ENCODE measurements at regions not wholly inside any gene's neighbourhood (a gene's known extent, or its start where the extent isn't known, plus 50 kb on each side); places are given as distances from the start of the nearest gene placed in this dataset.

GRCh38 chr16:11420895-11421294, 75.6 kb downstream of the RMI2 start:
- peaks cover 0 to 2% of the 10 kb centered on the region in 2 donors for H3K27me3 Mint-ChIP-seq
- POLR2A ChIA-PET: no interaction called here
- CTCF ChIA-PET: interaction anchor here (0.7 kb wide), 1 partner anchor 28 kb away, joined by 3 read pairs; no protein-coding TSS in a partner anchor

GRCh38 chr16:11422381-11423314, 77.4 kb downstream of the RMI2 start:
- POLR2A ChIA-PET: no interaction called here
- Mint-ChIP-seq H3K36me3 (no peaks in the 10 kb centered on the region), H3K9me3 (peaks cover 0 to 2% (median 0%) of the 10 kb centered on the region in 5 donors), H3K27ac (peak overlapping the region in 2 of 8 donors; percentile 30 to 85), H3K4me1 (no peaks in the 10 kb centered on the region), H3K4me3 (no peak overlapping the region), H3K27me3 (no peaks in the 10 kb centered on the region)
- Histone ChIP-seq H3K36me3 (ENCODE audit: insufficient read depth, low read length) (no peaks in the 10 kb centered on the region), H3K27ac (ENCODE audit: low read depth, low read length) (no peak overlapping the region), H3K27me3 (ENCODE audit: insufficient read depth, low read length, poor library complexity, severe bottlenecking) (no peaks in the 10 kb centered on the region), H3K9me3 (ENCODE audit: low read length) (no peaks in the 10 kb centered on the region), H3K4me1 (ENCODE audit: insufficient read depth, low read length) (no peaks in the 10 kb centered on the region), H3K4me3 (ENCODE audit: low read length) (no peak overlapping the region)
- CTCF ChIA-PET: no interaction called here
- no peak for DNase-seq

More at GRCh38 chr16:11420895-11421294, 75.6 kb downstream of the RMI2 start:
- H3K36me3 Mint-ChIP-seq: no peaks in the 10 kb centered on the region
- no peak overlapping the region for H3K4me3 ChIP-seq (ENCODE audit: low read length)
- H3K4me3 Mint-ChIP-seq: no peak overlapping the region
- no peaks in the 10 kb centered on the region for H3K4me1 Mint-ChIP-seq
- no peaks in the 10 kb centered on the region for H3K36me3 ChIP-seq (ENCODE audit: insufficient read depth, low read length)
- no peak for DNase-seq
- H3K9me3 Mint-ChIP-seq: peaks cover 0 to 2% (median 0%) of the 10 kb centered on the region in 5 donors
- H3K27me3 ChIP-seq (ENCODE audit: insufficient read depth, low read length, poor library complexity, severe bottlenecking): no peaks in the 10 kb centered on the region
- H3K27ac Mint-ChIP-seq: no peak overlapping the region
- H3K27ac ChIP-seq (ENCODE audit: low read depth, low read length): no peak overlapping the region
- H3K9me3 ChIP-seq (ENCODE audit: low read length): no peaks in the 10 kb centered on the region
- H3K4me1 ChIP-seq (ENCODE audit: insufficient read depth, low read length): no peaks in the 10 kb centered on the region

GRCh38 chr16:11423315-11424117, 78.3 kb downstream of the RMI2 start:
- no peak overlapping the region for H3K4me3 ChIP-seq (ENCODE audit: low read length)
- Mint-ChIP-seq H3K27me3 (no peaks in the 10 kb centered on the region), H3K27ac (peak overlapping the region in 1 of 8 donors; percentile 52), H3K36me3 (peaks cover 0 to under 1% (median 0%) of the 10 kb centered on the region in 3 donors), H3K4me3 (no peak overlapping the region), H3K4me1 (no peaks in the 10 kb centered on the region), H3K9me3 (peaks cover 0 to 2% (median 0%) of the 10 kb centered on the region in 5 donors)
- H3K27me3 ChIP-seq (ENCODE audit: insufficient read depth, low read length, poor library complexity, severe bottlenecking): no peaks in the 10 kb centered on the region
- no peaks in the 10 kb centered on the region for H3K9me3 ChIP-seq (ENCODE audit: low read length)
- H3K36me3 ChIP-seq (ENCODE audit: insufficient read depth, low read length): no peaks in the 10 kb centered on the region
- no peaks in the 10 kb centered on the region for H3K4me1 ChIP-seq (ENCODE audit: insufficient read depth, low read length)
- H3K27ac ChIP-seq (ENCODE audit: low read depth, low read length): no peak overlapping the region
- CTCF ChIA-PET: interaction anchor here (1.4 kb wide), 1 partner anchor 460 kb away, joined by 3 read pairs; no protein-coding TSS in a partner anchor
- no peak for DNase-seq
- POLR2A ChIA-PET: no interaction called here

GRCh38 chr16:11424118-11424460, 78.8 kb downstream of the RMI2 start:
- Histone ChIP-seq H3K4me1 (ENCODE audit: insufficient read depth, low read length) (no peaks in the 10 kb centered on the region), H3K4me3 (ENCODE audit: low read length) (no peak overlapping the region), H3K36me3 (ENCODE audit: insufficient read depth, low read length) (no peaks in the 10 kb centered on the region), H3K9me3 (ENCODE audit: low read length) (no peaks in the 10 kb centered on the region), H3K27ac (ENCODE audit: low read depth, low read length) (no peak overlapping the region), H3K27me3 (ENCODE audit: insufficient read depth, low read length, poor library complexity, severe bottlenecking) (no peaks in the 10 kb centered on the region)
- ChIA-PET CTCF (interaction anchor here (1.4 kb wide), 1 partner anchor 460 kb away, joined by 3 read pairs; no protein-coding TSS in a partner anchor), POLR2A (no interaction called here)
- Mint-ChIP-seq H3K27ac (no peak overlapping the region), H3K36me3 (peaks cover 0 to 1% (median 0%) of the 10 kb centered on the region in 3 donors), H3K4me3 (no peak overlapping the region), H3K4me1 (no peaks in the 10 kb centered on the region), H3K27me3 (no peaks in the 10 kb centered on the region), H3K9me3 (peaks cover 0 to 2% (median 0%) of the 10 kb centered on the region in 5 donors)
- no peak for DNase-seq

- no peak for DNase-seq
- no peak overlapping the region for H3K4me3 ChIP-seq (ENCODE audit: low read length)
- H3K27ac Mint-ChIP-seq: no peak overlapping the region
- H3K27me3 Mint-ChIP-seq: no peaks in the 10 kb centered on the region
- no peak overlapping the region for H3K4me3 Mint-ChIP-seq
- H3K4me1 Mint-ChIP-seq: no peaks in the 10 kb centered on the region
- H3K9me3 Mint-ChIP-seq: no peaks in the 10 kb centered on the region
- peaks cover 0 to 4% (median 1%) of the 10 kb centered on the region in 3 donors for H3K36me3 Mint-ChIP-seq
- ChIA-PET CTCF (interaction anchor here (1.3 kb wide), 1 partner anchor 42 kb away, joined by 3 read pairs; no protein-coding TSS in a partner anchor), POLR2A (no interaction called here)
- no peaks in the 10 kb centered on the region for H3K36me3 ChIP-seq (ENCODE audit: insufficient read depth, low read length)
- H3K9me3 ChIP-seq (ENCODE audit: low read length): no peaks in the 10 kb centered on the region
- no peaks in the 10 kb centered on the region for H3K4me1 ChIP-seq (ENCODE audit: insufficient read depth, low read length)
- no peak overlapping the region for H3K27ac ChIP-seq (ENCODE audit: low read depth, low read length)
- no peaks in the 10 kb centered on the region for H3K27me3 ChIP-seq (ENCODE audit: insufficient read depth, low read length, poor library complexity, severe bottlenecking)
Observed at GRCh38 chr16:11425140-11425539, 79.9 kb downstream of the RMI2 start.

GRCh38 chr16:11428623-11428953, 83.3 kb downstream of the RMI2 start:
- Histone ChIP-seq H3K27me3 (ENCODE audit: insufficient read depth, low read length, poor library complexity, severe bottlenecking) (no peaks in the 10 kb centered on the region), H3K27ac (ENCODE audit: low read depth, low read length) (no peak overlapping the region), H3K4me1 (ENCODE audit: insufficient read depth, low read length) (no peaks in the 10 kb centered on the region), H3K36me3 (ENCODE audit: insufficient read depth, low read length) (no peaks in the 10 kb centered on the region), H3K9me3 (ENCODE audit: low read length) (no peaks in the 10 kb centered on the region), H3K4me3 (ENCODE audit: low read length) (no peak overlapping the region)
- H3K4me1 Mint-ChIP-seq: no peaks in the 10 kb centered on the region
- H3K4me3 Mint-ChIP-seq: no peak overlapping the region
- DNase-seq: no peak
- H3K9me3 Mint-ChIP-seq: no peaks in the 10 kb centered on the region
- no peak overlapping the region for H3K27ac Mint-ChIP-seq
- POLR2A ChIA-PET: no interaction called here
- CTCF ChIA-PET: interaction anchor here (0.6 kb wide), 1 partner anchor 425 kb away, joined by 3 read pairs; no protein-coding TSS in a partner anchor
- peaks cover 0 to 13% (median 2%) of the 10 kb centered on the region in 3 donors for H3K36me3 Mint-ChIP-seq
- no peaks in the 10 kb centered on the region for H3K27me3 Mint-ChIP-seq

- no peaks in the 10 kb centered on the region for H3K36me3 ChIP-seq (ENCODE audit: insufficient read depth, low read length)
- no peaks in the 10 kb centered on the region for H3K4me1 ChIP-seq (ENCODE audit: insufficient read depth, low read length)
- ChIA-PET POLR2A (no interaction called here), CTCF (interaction anchor here (0.6 kb wide), 1 partner anchor 425 kb away, joined by 3 read pairs; no protein-coding TSS in a partner anchor)
- Mint-ChIP-seq H3K36me3 (peaks cover 0 to 13% (median 2%) of the 10 kb centered on the region in 3 donors), H3K4me1 (no peaks in the 10 kb centered on the region), H3K27ac (peak overlapping the region in 1 of 8 donors; percentile 21), H3K4me3 (no peak overlapping the region), H3K9me3 (no peaks in the 10 kb centered on the region), H3K27me3 (no peaks in the 10 kb centered on the region)
- no peaks in the 10 kb centered on the region for H3K9me3 ChIP-seq (ENCODE audit: low read length)
- H3K27ac ChIP-seq (ENCODE audit: low read depth, low read length): no peak overlapping the region
- DNase-seq: peak in 1 of 5 donors; percentile 11
- no peaks in the 10 kb centered on the region for H3K27me3 ChIP-seq (ENCODE audit: insufficient read depth, low read length, poor library complexity, severe bottlenecking)
- no peak overlapping the region for H3K4me3 ChIP-seq (ENCODE audit: low read length)
Observed at GRCh38 chr16:11429123-11429522, 83.9 kb downstream of the RMI2 start.

GRCh38 chr16:11429823-11430222, 84.6 kb downstream of the RMI2 start:
- H3K9me3 ChIP-seq (ENCODE audit: low read length): no peaks in the 10 kb centered on the region
- H3K4me1 Mint-ChIP-seq: no peaks in the 10 kb centered on the region
- H3K36me3 ChIP-seq (ENCODE audit: insufficient read depth, low read length): no peaks in the 10 kb centered on the region
- POLR2A ChIA-PET: no interaction called here
- CTCF ChIA-PET: no interaction called here
- DNase-seq: no peak
- H3K27me3 ChIP-seq (ENCODE audit: insufficient read depth, low read length, poor library complexity, severe bottlenecking): no peaks in the 10 kb centered on the region
- H3K4me3 Mint-ChIP-seq: no peak overlapping the region
- no peak overlapping the region for H3K27ac ChIP-seq (ENCODE audit: low read depth, low read length)
- H3K4me3 ChIP-seq (ENCODE audit: low read length): no peak overlapping the region
- peaks cover 0 to 13% (median 2%) of the 10 kb centered on the region in 3 donors for H3K36me3 Mint-ChIP-seq
- no peak overlapping the region for H3K27ac Mint-ChIP-seq
- no peaks in the 10 kb centered on the region for H3K27me3 Mint-ChIP-seq
- H3K9me3 Mint-ChIP-seq: no peaks in the 10 kb centered on the region
- no peaks in the 10 kb centered on the region for H3K4me1 ChIP-seq (ENCODE audit: insufficient read depth, low read length)
